ENCODE measurements at regions not wholly inside any gene's neighbourhood (a gene's known extent, or its start where the extent isn't known, plus 50 kb on each side); places are given as distances from the start of the nearest gene placed in this dataset.

- no peaks in the 10 kb centered on the region for H3F3A ChIP-seq (ENCODE audit: insufficient read depth, low read length, poor library complexity, severe bottlenecking)
- no peaks in the 10 kb centered on the region for H3K9me3 ChIP-seq (ENCODE audit: low read length)
- no peak overlapping the region for H3K27ac ChIP-seq (ENCODE audit: low read length)
- no peak overlapping the region for H2AFZ ChIP-seq (ENCODE audit: low read depth, low read length)
- TF ChIP-seq RAD21 (conservative IDR thresholded peaks at IDR 0.05): no peak
- no peak overlapping the region for H3K4me3 ChIP-seq (ENCODE audit: low read length)
- H3K9ac ChIP-seq (ENCODE audit: low read length): no peak overlapping the region
- H3K27me3 ChIP-seq (ENCODE audit: insufficient read depth, low read depth, low read length): no peaks in the 10 kb centered on the region
- H3K9me2 ChIP-seq (ENCODE audit: insufficient read depth, low read length): no peaks in the 10 kb centered on the region
- no peak overlapping the region for H3K4me2 ChIP-seq (ENCODE audit: low read length)
- H3K36me3 ChIP-seq (ENCODE audit: insufficient read depth, low read length): no peaks in the 10 kb centered on the region
- no peaks in the 10 kb centered on the region for H3K79me2 ChIP-seq (replicated peaks; ENCODE audit: insufficient read depth, low read length)
- no peaks in the 10 kb centered on the region for H4K20me1 ChIP-seq (ENCODE audit: insufficient read depth)
Observed at GRCh38 chr15:23983500-23984259, 296.6 kb upstream of the NDN start.

- Histone ChIP-seq H2AFZ (ENCODE audit: low read depth, low read length) (no peak overlapping the region), H3K4me3 (ENCODE audit: low read length) (no peak overlapping the region), H3K9me3 (ENCODE audit: low read length) (no peaks in the 10 kb centered on the region), H3K9ac (ENCODE audit: low read length) (no peak overlapping the region), H4K20me1 (ENCODE audit: insufficient read depth) (no peaks in the 10 kb centered on the region), H3K36me3 (ENCODE audit: insufficient read depth, low read length) (no peaks in the 10 kb centered on the region), H3K27ac (ENCODE audit: low read length) (no peak overlapping the region), H3K4me2 (ENCODE audit: low read length) (no peak overlapping the region), H3K27me3 (ENCODE audit: insufficient read depth, low read depth, low read length) (no peaks in the 10 kb centered on the region), H3K9me2 (ENCODE audit: insufficient read depth, low read length) (no peaks in the 10 kb centered on the region), H3K79me2 (replicated peaks; ENCODE audit: insufficient read depth, low read length) (no peaks in the 10 kb centered on the region), H3F3A (ENCODE audit: insufficient read depth, low read length, poor library complexity, severe bottlenecking) (no peaks in the 10 kb centered on the region)
- TF ChIP-seq TAF1 (IDR thresholded peaks at IDR 0.05; ENCODE audit: low read depth) (no peak), RAD21 (conservative IDR thresholded peaks at IDR 0.05) (no peak), CTCF (IDR thresholded peaks at IDR 0.05; ENCODE audit: poor library complexity, severe bottlenecking) (no peak), MXI1 (conservative IDR thresholded peaks at IDR 0.05; ENCODE audit: poor library complexity, severe bottlenecking) (no peak), POLR2AphosphoS5 (IDR thresholded peaks at IDR 0.05) (no peak), REST (IDR thresholded peaks at IDR 0.05; ENCODE audit: borderline replicate concordance) (no peak), EP300 (conservative IDR thresholded peaks at IDR 0.05; ENCODE audit: poor library complexity, severe bottlenecking) (no peak), SMC3 (conservative IDR thresholded peaks at IDR 0.05; ENCODE audit: poor library complexity) (no peak), EZH2 (IDR thresholded peaks at IDR 0.05; ENCODE audit: borderline replicate concordance, insufficient read depth, low read length, poor library complexity, severe bottlenecking) (no peak)
Observed at GRCh38 chr15:23994273-23994672, 307.2 kb upstream of the NDN start.

Measured in neural cell (in vitro differentiated cells).